Neural cell (in vitro differentiated cells): ENCODE measurements at regions not wholly inside any gene's neighbourhood (a gene's known extent, or its start where the extent isn't known, plus 50 kb on each side); places are given as distances from the start of the nearest gene placed in this dataset.

Experiments used
- CTCF ChIP-seq: fragments of 450-650 bp; IDR thresholded peaks from 2 replicates; pipeline ENCODE4 v1.5.1; 2014; ENCODE audit warnings: antibody characterized with exemption, mild to moderate bottlenecking, moderate library complexity; ENCODE audit not compliant: poor library complexity, severe bottlenecking
- EZH2 ChIP-seq: fragments of 200-600, 300-800 bp; shearing (Covaris generic), sonication (generic); IDR thresholded peaks from 2 replicates; pipeline ENCODE4 v1.6.1; 2014; ENCODE audit warnings: antibody characterized with exemption, low read length, borderline replicate concordance, mild to moderate bottlenecking; ENCODE audit not compliant: insufficient read depth, poor library complexity, severe bottlenecking
- RAD21 ChIP-seq: fragments of 450-650 bp; conservative IDR thresholded peaks from 2 replicates; pipeline ENCODE4 v1.6.1; 2014; ENCODE audit warnings: antibody characterized with exemption, mild to moderate bottlenecking, moderate library complexity
- SMC3 ChIP-seq: fragments of 450-650 bp; conservative IDR thresholded peaks from 2 replicates; pipeline ENCODE4 v1.6.1; 2014; ENCODE audit warnings: antibody characterized with exemption, mild to moderate bottlenecking, moderate library complexity; ENCODE audit not compliant: poor library complexity

- TF ChIP-seq CTCF: no peak
- TF ChIP-seq EZH2: no peak
- no peak for TF ChIP-seq SMC3
- no peak for TF ChIP-seq RAD21
These were observed 62.3 kb upstream of the HMHB1 start for GRCh38 chr5:143749581-143750205.
